ENCODE measurements at regions not wholly inside any gene's neighbourhood (a gene's known extent, or its start where the extent isn't known, plus 50 kb on each side); places are given as distances from the start of the nearest gene placed in this dataset.

DNA sequence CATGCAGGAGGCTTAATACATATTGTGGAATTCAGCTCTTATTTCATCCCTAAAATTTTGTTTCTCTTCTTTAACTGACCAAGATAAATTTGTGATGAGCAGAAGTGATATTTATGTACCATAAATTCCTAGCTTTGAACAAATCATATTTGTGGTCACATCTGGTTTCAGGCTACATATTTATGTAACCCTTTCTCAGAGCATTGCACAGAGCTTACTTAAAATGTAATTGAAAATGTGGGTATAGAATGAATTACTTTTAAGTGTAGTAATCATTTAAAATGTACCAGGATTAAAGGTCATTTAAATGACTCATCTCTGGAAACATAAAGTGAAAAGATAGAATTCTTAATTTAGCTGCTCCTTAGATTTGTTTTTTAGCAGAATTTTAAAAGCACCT, 129.9 kb upstream of the FRMD6 start:
- H3K27ac ChIP-seq (ENCODE audit: low read depth, low read length, poor library complexity, severe bottlenecking) = no peak overlapping the region
- TF ChIP-seq, protein P1, sequence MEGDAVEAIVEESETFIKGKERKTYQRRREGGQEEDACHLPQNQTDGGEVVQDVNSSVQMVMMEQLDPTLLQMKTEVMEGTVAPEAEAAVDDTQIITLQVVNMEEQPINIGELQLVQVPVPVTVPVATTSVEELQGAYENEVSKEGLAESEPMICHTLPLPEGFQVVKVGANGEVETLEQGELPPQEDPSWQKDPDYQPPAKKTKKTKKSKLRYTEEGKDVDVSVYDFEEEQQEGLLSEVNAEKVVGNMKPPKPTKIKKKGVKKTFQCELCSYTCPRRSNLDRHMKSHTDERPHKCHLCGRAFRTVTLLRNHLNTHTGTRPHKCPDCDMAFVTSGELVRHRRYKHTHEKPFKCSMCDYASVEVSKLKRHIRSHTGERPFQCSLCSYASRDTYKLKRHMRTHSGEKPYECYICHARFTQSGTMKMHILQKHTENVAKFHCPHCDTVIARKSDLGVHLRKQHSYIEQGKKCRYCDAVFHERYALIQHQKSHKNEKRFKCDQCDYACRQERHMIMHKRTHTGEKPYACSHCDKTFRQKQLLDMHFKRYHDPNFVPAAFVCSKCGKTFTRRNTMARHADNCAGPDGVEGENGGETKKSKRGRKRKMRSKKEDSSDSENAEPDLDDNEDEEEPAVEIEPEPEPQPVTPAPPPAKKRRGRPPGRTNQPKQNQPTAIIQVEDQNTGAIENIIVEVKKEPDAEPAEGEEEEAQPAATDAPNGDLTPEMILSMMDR (conservative IDR thresholded peaks at IDR 0.05; ENCODE audit: low read depth, low read length) = no peak
- no peak overlapping the region for H3K4me3 ChIP-seq (ENCODE audit: low read depth, low read length, poor library complexity, severe bottlenecking)
- H3K4me1 ChIP-seq (ENCODE audit: insufficient read depth, low read length, poor library complexity, severe bottlenecking) = peaks cover 13% of the 10 kb centered on the region
- intact Hi-C loops (cut with micrococcal nuclease; ENCODE audit: unreplicated experiment) = no loop called here
- ChIA-PET POLR2A (ENCODE audit: low non-redundant PET) (no interaction called here), CTCF (no interaction called here)
- H3K36me3 ChIP-seq (ENCODE audit: insufficient read depth, low read length, poor library complexity, severe bottlenecking) = no peaks in the 10 kb centered on the region
- BruUV-seq (replicated peaks) = no TSS peak
- no peaks in the 10 kb centered on the region for H3K27me3 ChIP-seq (replicated peaks; ENCODE audit: insufficient read depth, low read depth, low read length, poor library complexity)
- DNase-seq (ENCODE audit: low spot score) = no peak
- no peaks in the 10 kb centered on the region for H3K9me3 ChIP-seq (ENCODE audit: low read depth, low read length, poor library complexity, severe bottlenecking)

DNA sequence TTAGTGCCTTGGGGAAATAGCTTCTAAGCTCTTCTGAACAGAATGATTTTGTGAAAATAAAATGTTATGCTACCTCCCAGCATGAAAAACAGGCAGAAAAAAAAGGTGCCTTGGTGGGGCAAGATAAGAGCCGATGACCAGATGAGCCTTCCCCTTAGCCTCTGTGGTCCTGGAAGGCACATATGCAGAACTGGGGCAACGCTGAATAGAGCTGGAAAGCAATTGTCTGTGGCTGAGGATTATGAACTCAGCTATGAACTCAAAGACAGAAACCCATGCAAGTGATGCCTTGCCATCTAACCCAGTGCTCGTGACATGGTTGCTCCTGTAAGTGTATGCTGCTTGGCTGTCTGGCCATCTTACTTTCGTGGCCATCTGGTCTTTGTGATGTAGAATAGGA, 128.5 kb upstream of the FRMD6 start:
- no peak for DNase-seq (ENCODE audit: low spot score)
- Histone ChIP-seq H3K36me3 (ENCODE audit: insufficient read depth, low read length, poor library complexity, severe bottlenecking) (no peaks in the 10 kb centered on the region), H3K27me3 (replicated peaks; ENCODE audit: insufficient read depth, low read depth, low read length, poor library complexity) (no peaks in the 10 kb centered on the region), H3K4me1 (ENCODE audit: insufficient read depth, low read length, poor library complexity, severe bottlenecking) (peaks cover 3% of the 10 kb centered on the region), H3K27ac (ENCODE audit: low read depth, low read length, poor library complexity, severe bottlenecking) (no peak overlapping the region), H3K9me3 (ENCODE audit: low read depth, low read length, poor library complexity, severe bottlenecking) (no peaks in the 10 kb centered on the region), H3K4me3 (ENCODE audit: low read depth, low read length, poor library complexity, severe bottlenecking) (no peak overlapping the region)
- CTCF ChIA-PET = no interaction called here
- TF ChIP-seq, protein P1 (conservative IDR thresholded peaks at IDR 0.05; ENCODE audit: low read depth, low read length) = no peak
- TF ChIP-seq EZH2 (IDR thresholded peaks at IDR 0.05; ENCODE audit: borderline replicate concordance, low read depth, low read length, poor library complexity, severe bottlenecking) = no peak
- POLR2A ChIA-PET (ENCODE audit: low non-redundant PET) = no interaction called here
- intact Hi-C loops (cut with micrococcal nuclease; ENCODE audit: unreplicated experiment) = no loop called here
- BruUV-seq (replicated peaks) = no TSS peak

DNA sequence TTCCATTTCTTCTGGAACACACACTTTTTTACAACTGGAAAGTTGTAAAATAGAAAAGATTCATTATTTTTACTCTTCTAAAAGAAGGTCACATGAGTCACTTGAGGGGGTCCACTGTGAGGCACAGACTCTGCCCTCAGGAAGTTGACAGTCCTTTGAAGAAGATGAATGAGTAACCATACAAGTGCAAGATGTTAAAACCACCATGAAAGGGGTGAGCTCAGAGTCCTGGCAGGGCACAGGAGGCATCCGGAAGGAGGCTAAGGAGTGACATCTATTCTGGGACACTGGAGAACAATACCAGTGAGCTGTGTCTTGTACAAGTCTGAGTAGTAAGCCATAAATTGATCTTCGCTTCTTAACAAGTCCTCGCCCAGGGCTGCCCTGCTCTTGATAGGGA, 126.0 kb upstream of the FRMD6 start:
- no peak overlapping the region for H3K27ac ChIP-seq (ENCODE audit: low read depth, low read length, poor library complexity, severe bottlenecking)
- peaks cover 3% of the 10 kb centered on the region for H3K4me1 ChIP-seq (ENCODE audit: insufficient read depth, low read length, poor library complexity, severe bottlenecking)
- CTCF ChIA-PET = no interaction called here
- no peaks in the 10 kb centered on the region for H3K27me3 ChIP-seq (replicated peaks; ENCODE audit: insufficient read depth, low read depth, low read length, poor library complexity)
- intact Hi-C loops (cut with micrococcal nuclease; ENCODE audit: unreplicated experiment) = no loop called here
- no peak overlapping the region for H3K4me3 ChIP-seq (ENCODE audit: low read depth, low read length, poor library complexity, severe bottlenecking)
- POLR2A ChIA-PET (ENCODE audit: low non-redundant PET) = no interaction called here
- no peaks in the 10 kb centered on the region for H3K9me3 ChIP-seq (ENCODE audit: low read depth, low read length, poor library complexity, severe bottlenecking)
- TF ChIP-seq EZH2 (IDR thresholded peaks at IDR 0.05; ENCODE audit: borderline replicate concordance, low read depth, low read length, poor library complexity, severe bottlenecking) = no peak
- TF ChIP-seq, protein P1 (conservative IDR thresholded peaks at IDR 0.05; ENCODE audit: low read depth, low read length) = no peak
- DNase-seq (ENCODE audit: low spot score) = no peak
- BruUV-seq (replicated peaks) = no TSS peak
- H3K36me3 ChIP-seq (ENCODE audit: insufficient read depth, low read length, poor library complexity, severe bottlenecking) = no peaks in the 10 kb centered on the region

Data from A673 (cell line).